HEK293T (cell line): ENCODE measurements at regions not wholly inside any gene's neighbourhood (a gene's known extent, or its start where the extent isn't known, plus 50 kb on each side); places are given as distances from the start of the nearest gene placed in this dataset.

ENCODE experiments used
- ARNT ChIP-seq: fragments of 450-650 bp; IDR thresholded peaks from 2 replicates; pipeline ENCODE4 v1.6.1; 2017; ENCODE audit warnings: mild to moderate bottlenecking
- BHLHE40 ChIP-seq: fragments of 450-650 bp; IDR thresholded peaks from 2 replicates; pipeline ENCODE4 v1.6.1; 2016; ENCODE audit warnings: mild to moderate bottlenecking, moderate library complexity, borderline replicate concordance
- CTBP1 ChIP-seq: fragments of 450-650 bp; IDR thresholded peaks from 2 replicates; pipeline ENCODE4 v1.6.1; 2016; ENCODE audit warnings: borderline replicate concordance
- FOXA1 ChIP-seq: fragments of 450-650 bp; IDR thresholded peaks from 2 replicates; pipeline ENCODE4 v1.6.1; 2016; ENCODE audit warnings: mild to moderate bottlenecking
- FOXM1 ChIP-seq: fragments of 450-650 bp; IDR thresholded peaks from 2 replicates; pipeline ENCODE4 v1.6.1; 2017; ENCODE audit warnings: mild to moderate bottlenecking, borderline replicate concordance
- HDGF ChIP-seq: fragments of 450-650 bp; IDR thresholded peaks from 2 replicates; pipeline ENCODE4 v1.6.1; 2017; ENCODE audit warnings: antibody characterized with exemption, borderline replicate concordance
- L3MBTL2 ChIP-seq: fragments of 450-650 bp; conservative IDR thresholded peaks from 2 replicates; pipeline ENCODE4 v1.6.1; 2016; ENCODE audit warnings: mild to moderate bottlenecking
- NFRKB ChIP-seq: fragments of 450-650 bp; IDR thresholded peaks from 2 replicates; pipeline ENCODE4 v1.6.1; 2016; ENCODE audit warnings: mild to moderate bottlenecking, moderate library complexity
- PKNOX1 ChIP-seq: fragments of 450-650 bp; IDR thresholded peaks from 2 replicates; pipeline ENCODE4 v1.6.1; 2016
- SP1 ChIP-seq: fragments of 450-650 bp; IDR thresholded peaks from 2 replicates; pipeline ENCODE4 v1.6.1; 2017
- SUZ12 ChIP-seq: fragments of 450-650 bp; IDR thresholded peaks from 2 replicates; pipeline ENCODE4 v1.6.1; 2016; ENCODE audit warnings: mild to moderate bottlenecking
- TARDBP ChIP-seq: fragments of 450-650 bp; IDR thresholded peaks from 2 replicates; pipeline ENCODE4 v1.6.1; 2016

- no peak for TF ChIP-seq BHLHE40
- TF ChIP-seq TARDBP: no peak
- TF ChIP-seq SP1: no peak
- TF ChIP-seq FOXA1: no peak
- no peak for TF ChIP-seq L3MBTL2
- no peak for TF ChIP-seq SUZ12
- TF ChIP-seq HDGF: no peak
- no peak for TF ChIP-seq NFRKB
- no peak for TF ChIP-seq FOXM1
- no peak for TF ChIP-seq CTBP1
- no peak for TF ChIP-seq PKNOX1
- TF ChIP-seq ARNT: no peak
Observed at GRCh38 chr22:48318173-48318572, 1509.5 kb downstream of the BRD1 start.
